Type B pancreatic cell (in vitro differentiated cells): ENCODE measurements at regions not wholly inside any gene's neighbourhood (a gene's known extent, or its start where the extent isn't known, plus 50 kb on each side); places are given as distances from the start of the nearest gene placed in this dataset.
A peak's percentile ranks its signal among the peaks of the same experiment; 100 is the strongest.

Experiments
- DNase-seq: peaks from one replicate; pipeline ENCODE4 v3.0.0; 2021; ENCODE audit warnings: mixed read lengths; ENCODE audit not compliant: unreplicated experiment; ENCODE audit errors: extremely low spot score
- H3K27ac Mint-ChIP-seq: 2 replicates; pipeline ENCODE4 v1.8.0; 2021; ENCODE audit warnings: mild to moderate bottlenecking, mixed read lengths
- H3K27me3 Mint-ChIP-seq: 2 replicates; pipeline ENCODE4 v1.8.0; 2021; ENCODE audit warnings: mixed read lengths
- H3K36me3 Mint-ChIP-seq: 2 replicates; pipeline ENCODE4 v1.8.0; 2021; ENCODE audit warnings: mixed read lengths
- H3K4me1 Mint-ChIP-seq: one replicate; pipeline ENCODE4 v1.8.0; 2021; ENCODE audit warnings: mixed read lengths; ENCODE audit not compliant: unreplicated experiment
- H3K4me3 Mint-ChIP-seq: 2 replicates; pipeline ENCODE4 v1.8.0; 2021; ENCODE audit warnings: mild to moderate bottlenecking, mixed read lengths
- H3K9me3 Mint-ChIP-seq: 2 replicates; pipeline ENCODE4 v1.8.0; 2021; ENCODE audit warnings: mixed read lengths
- TF ChIP-seq, protein P1 (sequence below): fragments of 200-600 bp; sonication (generic); conservative IDR thresholded peaks from 2 replicates; pipeline ENCODE4 v1.5.0; 2021; ENCODE audit warnings: antibody characterized with exemption, mild to moderate bottlenecking

DNA sequence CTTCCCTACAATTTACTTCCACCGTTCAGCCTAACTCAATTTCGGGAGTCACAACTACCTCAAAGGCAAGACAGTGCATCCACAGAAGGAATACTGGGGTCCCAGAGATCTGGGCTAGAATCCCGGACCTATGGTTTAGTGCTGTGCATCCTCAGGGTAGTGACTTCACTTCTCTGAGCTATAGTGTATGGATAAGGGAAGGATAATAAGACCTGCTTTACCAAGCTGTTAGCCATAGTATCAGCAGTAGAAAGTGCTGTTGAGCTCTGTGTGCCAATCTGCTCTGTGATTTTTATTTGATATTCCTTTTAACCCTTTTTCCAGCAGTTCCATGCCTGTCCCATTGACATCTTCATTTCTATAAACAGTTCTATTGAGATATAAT, 1044.3 kb downstream of the BCL11B start:
- TF ChIP-seq, protein P1, sequence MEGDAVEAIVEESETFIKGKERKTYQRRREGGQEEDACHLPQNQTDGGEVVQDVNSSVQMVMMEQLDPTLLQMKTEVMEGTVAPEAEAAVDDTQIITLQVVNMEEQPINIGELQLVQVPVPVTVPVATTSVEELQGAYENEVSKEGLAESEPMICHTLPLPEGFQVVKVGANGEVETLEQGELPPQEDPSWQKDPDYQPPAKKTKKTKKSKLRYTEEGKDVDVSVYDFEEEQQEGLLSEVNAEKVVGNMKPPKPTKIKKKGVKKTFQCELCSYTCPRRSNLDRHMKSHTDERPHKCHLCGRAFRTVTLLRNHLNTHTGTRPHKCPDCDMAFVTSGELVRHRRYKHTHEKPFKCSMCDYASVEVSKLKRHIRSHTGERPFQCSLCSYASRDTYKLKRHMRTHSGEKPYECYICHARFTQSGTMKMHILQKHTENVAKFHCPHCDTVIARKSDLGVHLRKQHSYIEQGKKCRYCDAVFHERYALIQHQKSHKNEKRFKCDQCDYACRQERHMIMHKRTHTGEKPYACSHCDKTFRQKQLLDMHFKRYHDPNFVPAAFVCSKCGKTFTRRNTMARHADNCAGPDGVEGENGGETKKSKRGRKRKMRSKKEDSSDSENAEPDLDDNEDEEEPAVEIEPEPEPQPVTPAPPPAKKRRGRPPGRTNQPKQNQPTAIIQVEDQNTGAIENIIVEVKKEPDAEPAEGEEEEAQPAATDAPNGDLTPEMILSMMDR, result no peak
- Mint-ChIP-seq H3K36me3 (no peaks in the 10 kb centered on the region), H3K27me3 (peaks cover 4% of the 10 kb centered on the region), H3K27ac (no peak overlapping the region), H3K9me3 (no peaks in the 10 kb centered on the region), H3K4me3 (no peak overlapping the region), H3K4me1 (peaks cover 22% of the 10 kb centered on the region)
- DNase-seq, result no peak

DNA sequence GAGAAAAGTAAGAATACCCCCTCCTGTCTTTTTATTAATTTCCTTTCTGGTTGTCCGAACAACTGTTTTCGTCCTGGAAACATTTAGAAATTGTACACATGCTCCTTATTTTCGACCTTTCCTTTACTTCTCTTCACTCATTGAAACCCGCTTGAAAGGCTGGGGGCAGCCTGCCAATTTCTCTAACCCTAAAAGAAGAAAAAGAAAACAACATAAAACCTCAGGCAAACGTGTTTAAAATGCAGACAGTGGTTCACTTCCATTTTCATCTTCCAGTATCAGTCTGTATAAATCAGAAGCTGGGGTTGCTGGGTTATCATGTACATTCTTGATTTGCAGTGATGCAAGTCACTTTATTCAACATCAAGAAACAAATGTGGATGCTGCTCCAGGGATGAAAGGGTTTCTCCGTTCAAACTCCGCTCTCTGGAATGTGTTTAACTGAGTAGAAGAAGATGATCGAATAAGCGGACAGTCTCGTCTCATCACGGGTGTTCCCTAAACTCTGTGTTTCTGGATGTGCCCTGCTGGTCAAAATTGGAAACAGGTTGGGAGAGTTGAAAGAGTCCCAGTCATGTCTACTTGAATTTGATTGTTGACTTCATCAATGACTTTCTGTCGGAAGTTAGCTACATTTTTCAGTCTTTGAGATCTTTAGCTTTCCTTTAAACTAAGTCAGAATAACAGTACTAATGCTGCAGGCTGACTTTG, 1042.2 kb downstream of the BCL11B start:
- H3K36me3 Mint-ChIP-seq, result no peaks in the 10 kb centered on the region
- TF ChIP-seq, protein P1, result peak; percentile 39
- peak overlapping the region; percentile 2 for H3K4me3 Mint-ChIP-seq
- H3K9me3 Mint-ChIP-seq, result no peaks in the 10 kb centered on the region
- H3K4me1 Mint-ChIP-seq, result peaks cover 15% of the 10 kb centered on the region
- H3K27ac Mint-ChIP-seq, result no peak overlapping the region
- peaks cover 4% of the 10 kb centered on the region for H3K27me3 Mint-ChIP-seq
- DNase-seq, result no peak

DNA sequence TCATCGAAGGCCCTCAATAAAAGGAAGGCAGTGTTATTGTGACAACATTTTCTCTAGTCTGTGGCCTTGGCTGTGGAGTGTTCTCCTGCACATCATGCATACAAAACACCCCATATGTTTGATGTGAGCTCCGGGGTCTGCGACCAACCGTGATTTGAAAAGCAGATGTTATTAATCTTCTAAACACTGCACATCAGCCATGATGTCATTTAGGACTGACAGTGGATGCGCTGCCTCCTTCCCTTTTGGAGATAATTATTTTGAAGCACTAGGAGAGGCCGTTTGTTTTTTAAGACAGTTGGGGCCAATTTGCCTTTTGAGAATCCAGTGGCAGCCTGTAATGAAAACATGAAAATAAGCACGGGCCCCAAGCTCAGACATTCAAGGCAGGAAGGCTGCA, 1041.6 kb downstream of the BCL11B start:
- DNase-seq, result no peak
- no peaks in the 10 kb centered on the region for H3K9me3 Mint-ChIP-seq
- no peaks in the 10 kb centered on the region for H3K36me3 Mint-ChIP-seq
- peaks cover 15% of the 10 kb centered on the region for H3K4me1 Mint-ChIP-seq
- H3K27ac Mint-ChIP-seq, result no peak overlapping the region
- TF ChIP-seq, protein P1, result no peak
- peaks cover 4% of the 10 kb centered on the region for H3K27me3 Mint-ChIP-seq
- H3K4me3 Mint-ChIP-seq, result peak overlapping the region; percentile 2

DNA sequence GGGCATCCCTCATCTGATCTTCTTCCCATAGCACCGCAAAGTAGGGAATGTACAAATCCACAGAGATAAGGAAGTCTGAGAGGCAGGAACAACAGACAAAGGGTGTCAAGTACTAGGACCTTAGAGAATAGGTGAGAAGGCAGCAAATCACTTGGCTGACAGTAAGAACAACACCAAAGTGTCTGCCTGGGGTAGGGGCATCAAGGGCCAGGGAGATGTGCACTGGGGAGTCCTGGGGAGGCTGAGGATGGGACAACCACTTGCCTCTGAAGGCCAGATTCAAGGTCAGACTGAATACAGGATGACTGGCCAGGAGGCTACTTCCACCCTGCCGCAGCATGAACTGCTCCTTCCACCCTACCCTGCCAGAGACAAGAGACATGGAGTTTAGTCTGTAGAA, 1040.8 kb downstream of the BCL11B start:
- Mint-ChIP-seq H3K4me1 (peaks cover 15% of the 10 kb centered on the region), H3K27me3 (peaks cover 4% of the 10 kb centered on the region), H3K27ac (no peak overlapping the region), H3K9me3 (no peaks in the 10 kb centered on the region), H3K36me3 (no peaks in the 10 kb centered on the region), H3K4me3 (no peak overlapping the region)
- no peak for DNase-seq
- TF ChIP-seq, protein P1, result no peak

DNA sequence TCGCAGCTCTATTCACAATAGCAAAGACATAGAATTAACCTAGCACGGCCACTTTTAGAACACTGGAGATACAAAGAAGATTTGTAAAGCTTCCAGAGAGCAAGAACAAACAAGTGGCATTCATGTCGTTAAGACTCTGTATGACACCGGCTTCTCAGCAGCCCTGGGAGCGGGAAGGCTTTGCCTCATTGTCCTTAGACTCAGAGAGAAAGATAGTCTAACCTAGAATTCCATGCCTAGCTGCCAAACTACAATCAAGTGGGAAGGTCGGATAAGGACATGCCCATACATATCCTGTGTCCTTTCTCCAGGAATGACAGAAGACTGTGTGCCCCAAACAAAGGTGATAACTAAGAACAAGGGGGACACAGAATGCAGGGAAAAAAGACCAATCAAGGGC, 1038.3 kb downstream of the BCL11B start:
- peaks cover 1% of the 10 kb centered on the region for H3K27me3 Mint-ChIP-seq
- no peaks in the 10 kb centered on the region for H3K9me3 Mint-ChIP-seq
- no peak overlapping the region for H3K27ac Mint-ChIP-seq
- no peak overlapping the region for H3K4me3 Mint-ChIP-seq
- TF ChIP-seq, protein P1, result no peak
- no peak for DNase-seq
- H3K4me1 Mint-ChIP-seq, result peaks cover 15% of the 10 kb centered on the region
- H3K36me3 Mint-ChIP-seq, result no peaks in the 10 kb centered on the region

DNA sequence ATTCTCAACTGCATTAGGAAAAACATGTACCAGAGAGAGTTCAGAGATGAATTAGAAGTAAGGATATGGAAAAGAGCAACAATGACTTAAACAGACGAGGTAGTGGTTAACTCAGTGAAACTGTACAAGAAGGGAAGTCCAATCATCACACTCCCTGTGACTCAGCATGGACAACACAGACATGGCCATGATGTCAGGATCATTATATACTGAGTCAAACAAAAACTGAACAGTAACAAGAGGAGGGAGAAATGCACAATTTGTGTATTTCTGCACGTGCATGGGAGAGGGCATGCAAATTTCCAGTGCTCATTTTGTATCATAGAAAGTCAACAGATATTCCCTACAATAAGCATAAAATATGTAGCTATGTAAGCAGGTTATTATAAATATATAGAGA, 1037.8 kb downstream of the BCL11B start:
- Mint-ChIP-seq H3K27ac (no peak overlapping the region), H3K27me3 (no peaks in the 10 kb centered on the region), H3K4me3 (no peak overlapping the region), H3K9me3 (no peaks in the 10 kb centered on the region), H3K4me1 (peaks cover 15% of the 10 kb centered on the region), H3K36me3 (no peaks in the 10 kb centered on the region)
- TF ChIP-seq, protein P1, result no peak
- DNase-seq, result no peak
